ENCODE measurements at regions not wholly inside any gene's neighbourhood (a gene's known extent, or its start where the extent isn't known, plus 50 kb on each side); places are given as distances from the start of the nearest gene placed in this dataset.
A peak's percentile ranks its signal among the peaks of the same experiment; 100 is the strongest.

DNA sequence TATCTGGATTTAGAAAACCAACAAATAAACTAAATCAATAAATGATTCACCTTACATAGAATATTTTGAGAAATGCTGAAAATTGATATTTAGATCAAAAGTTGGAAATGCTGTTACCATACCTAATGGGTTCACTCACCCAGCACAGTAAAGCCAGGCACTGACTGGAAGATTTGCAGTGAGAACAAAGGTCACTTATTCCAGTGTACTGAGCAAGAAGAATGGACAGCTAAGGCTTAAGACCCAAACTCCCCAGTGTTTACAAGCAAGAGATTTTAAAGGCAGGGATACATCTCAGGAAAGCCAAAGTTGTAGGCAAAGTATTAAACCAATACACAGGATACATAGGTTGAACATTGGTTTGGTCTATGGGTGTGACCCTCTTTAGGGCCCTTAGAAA, 523.9 kb upstream of the PCDH9 start:
- Histone ChIP-seq H3K4me1 (ENCODE audit: low read depth) (no peaks in the 10 kb centered on the region), H3K27ac (no peak overlapping the region), H3K9me3 (ENCODE audit: low read depth) (no peaks in the 10 kb centered on the region), H3K27me3 (no peaks in the 10 kb centered on the region), H3K36me3 (no peaks in the 10 kb centered on the region), H3K4me3 (no peak overlapping the region)
- no peak for DNase-seq (ENCODE audit: low read depth in 1 of 2, low spot score in 1 of 2)
- TF ChIP-seq, protein P1, sequence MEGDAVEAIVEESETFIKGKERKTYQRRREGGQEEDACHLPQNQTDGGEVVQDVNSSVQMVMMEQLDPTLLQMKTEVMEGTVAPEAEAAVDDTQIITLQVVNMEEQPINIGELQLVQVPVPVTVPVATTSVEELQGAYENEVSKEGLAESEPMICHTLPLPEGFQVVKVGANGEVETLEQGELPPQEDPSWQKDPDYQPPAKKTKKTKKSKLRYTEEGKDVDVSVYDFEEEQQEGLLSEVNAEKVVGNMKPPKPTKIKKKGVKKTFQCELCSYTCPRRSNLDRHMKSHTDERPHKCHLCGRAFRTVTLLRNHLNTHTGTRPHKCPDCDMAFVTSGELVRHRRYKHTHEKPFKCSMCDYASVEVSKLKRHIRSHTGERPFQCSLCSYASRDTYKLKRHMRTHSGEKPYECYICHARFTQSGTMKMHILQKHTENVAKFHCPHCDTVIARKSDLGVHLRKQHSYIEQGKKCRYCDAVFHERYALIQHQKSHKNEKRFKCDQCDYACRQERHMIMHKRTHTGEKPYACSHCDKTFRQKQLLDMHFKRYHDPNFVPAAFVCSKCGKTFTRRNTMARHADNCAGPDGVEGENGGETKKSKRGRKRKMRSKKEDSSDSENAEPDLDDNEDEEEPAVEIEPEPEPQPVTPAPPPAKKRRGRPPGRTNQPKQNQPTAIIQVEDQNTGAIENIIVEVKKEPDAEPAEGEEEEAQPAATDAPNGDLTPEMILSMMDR (IDR thresholded peaks at IDR 0.05; ENCODE audit: low read depth, low read length): no peak

DNA sequence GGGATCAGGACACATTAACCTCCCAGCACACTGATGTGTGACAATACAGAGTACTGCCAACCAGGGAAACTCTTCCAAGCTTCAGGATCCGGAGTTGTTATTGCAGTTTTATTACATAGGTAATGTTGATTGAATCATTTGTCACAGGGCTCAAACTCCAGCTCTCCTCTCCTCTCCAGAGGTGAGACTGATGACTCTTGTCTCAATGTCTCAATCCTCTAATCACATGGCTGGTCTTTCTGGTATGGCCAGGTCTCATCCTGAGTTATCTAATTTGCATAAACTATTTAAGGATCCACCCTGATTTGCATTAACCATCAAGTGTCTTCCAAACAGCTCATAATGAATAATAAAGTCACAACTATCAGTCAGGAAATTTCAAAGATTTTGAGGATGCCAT, 522.6 kb upstream of the PCDH9 start:
- Histone ChIP-seq H3K9me3 (ENCODE audit: low read depth) (no peaks in the 10 kb centered on the region), H3K27ac (no peak overlapping the region), H3K4me3 (no peak overlapping the region), H3K36me3 (no peaks in the 10 kb centered on the region), H3K4me1 (ENCODE audit: low read depth) (no peaks in the 10 kb centered on the region), H3K27me3 (no peaks in the 10 kb centered on the region)
- no peak for DNase-seq (ENCODE audit: low read depth in 1 of 2, low spot score in 1 of 2)
- TF ChIP-seq, protein P1 (IDR thresholded peaks at IDR 0.05; ENCODE audit: low read depth, low read length): no peak

DNA sequence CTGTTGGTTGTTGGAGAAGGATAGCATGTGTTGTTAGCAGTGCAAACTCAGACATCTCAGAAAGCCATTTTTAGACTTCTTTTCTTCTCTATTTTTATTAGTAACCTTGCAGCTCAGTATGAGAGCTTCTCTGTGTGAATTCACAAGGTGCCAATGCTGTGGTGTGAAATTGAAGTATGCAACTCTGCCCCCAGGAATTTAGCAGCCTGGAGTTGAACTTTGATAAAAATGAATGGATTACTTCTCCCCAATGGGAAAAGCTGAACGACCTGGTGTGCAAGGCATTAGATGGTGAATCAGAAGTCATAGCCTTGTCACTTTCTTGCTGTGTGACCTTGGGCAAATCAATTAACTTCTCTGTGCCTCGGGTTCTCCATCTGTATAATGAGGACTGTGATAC, 512.3 kb upstream of the PCDH9 start:
- Histone ChIP-seq H3K4me3 (no peak overlapping the region), H3K36me3 (no peaks in the 10 kb centered on the region), H3K4me1 (ENCODE audit: low read depth) (no peaks in the 10 kb centered on the region), H3K27ac (no peak overlapping the region), H3K27me3 (no peaks in the 10 kb centered on the region), H3K9me3 (ENCODE audit: low read depth) (no peaks in the 10 kb centered on the region)
- no peak for DNase-seq (ENCODE audit: low read depth in 1 of 2, low spot score in 1 of 2)
- TF ChIP-seq, protein P1 (IDR thresholded peaks at IDR 0.05; ENCODE audit: low read depth, low read length): no peak

DNA sequence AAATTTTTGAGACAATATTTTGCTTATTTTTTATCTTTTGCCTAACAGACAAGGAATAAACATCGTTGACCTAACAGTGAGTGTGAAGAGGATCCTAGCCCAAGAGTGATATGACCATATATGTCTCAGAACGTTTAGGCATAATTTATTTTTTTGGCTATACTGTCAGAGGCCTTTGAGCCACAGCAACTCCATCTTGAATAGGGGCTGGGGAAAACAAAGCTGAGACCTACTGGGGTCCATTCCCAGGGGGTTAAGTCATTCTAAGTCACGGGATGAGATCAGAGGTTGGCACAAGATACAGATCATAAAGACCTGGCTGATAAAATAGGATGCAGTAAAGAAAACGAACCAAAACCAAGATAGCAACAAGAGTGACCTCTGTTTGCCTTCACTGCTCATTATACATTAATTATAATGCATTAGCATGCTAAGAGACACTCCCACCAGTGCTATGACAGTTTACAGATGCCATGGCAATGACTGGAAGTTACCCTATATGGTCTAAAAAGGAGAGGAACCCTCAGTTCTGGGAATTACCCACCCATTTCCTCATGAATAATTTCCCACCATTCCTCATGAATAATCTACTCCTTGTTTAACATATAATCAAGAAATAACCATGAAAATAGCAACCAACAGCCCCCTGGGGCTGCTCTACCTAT, 510.9 kb upstream of the PCDH9 start:
- no peak for DNase-seq (ENCODE audit: low read depth in 1 of 2, low spot score in 1 of 2)
- Histone ChIP-seq H3K9me3 (ENCODE audit: low read depth) (no peaks in the 10 kb centered on the region), H3K27ac (no peak overlapping the region), H3K36me3 (no peaks in the 10 kb centered on the region), H3K4me3 (no peak overlapping the region), H3K4me1 (ENCODE audit: low read depth) (no peaks in the 10 kb centered on the region), H3K27me3 (no peaks in the 10 kb centered on the region)
- TF ChIP-seq, protein P1 (IDR thresholded peaks at IDR 0.05; ENCODE audit: low read depth, low read length): no peak

GRCh38 chr13:67736646-67737420, 506.7 kb upstream of the PCDH9 start:
- Histone ChIP-seq H3K4me1 (ENCODE audit: low read depth) (no peaks in the 10 kb centered on the region), H3K9me3 (ENCODE audit: low read depth) (no peaks in the 10 kb centered on the region), H3K36me3 (no peaks in the 10 kb centered on the region), H3K4me3 (no peak overlapping the region), H3K27me3 (no peaks in the 10 kb centered on the region), H3K27ac (no peak overlapping the region)
- peak; percentile 6 to 64 for DNase-seq (ENCODE audit: low read depth in 1 of 2, low spot score in 1 of 2)
- TF ChIP-seq, protein P1 (IDR thresholded peaks at IDR 0.05; ENCODE audit: low read depth, low read length): no peak
